ENCODE measurements at regions not wholly inside any gene's neighbourhood (a gene's known extent, or its start where the extent isn't known, plus 50 kb on each side); places are given as distances from the start of the nearest gene placed in this dataset.

GRCh38 chr4:74615411-74615810 lies 170.5 kb downstream of the AREG start:
- no peak for DNase-seq

DNA sequence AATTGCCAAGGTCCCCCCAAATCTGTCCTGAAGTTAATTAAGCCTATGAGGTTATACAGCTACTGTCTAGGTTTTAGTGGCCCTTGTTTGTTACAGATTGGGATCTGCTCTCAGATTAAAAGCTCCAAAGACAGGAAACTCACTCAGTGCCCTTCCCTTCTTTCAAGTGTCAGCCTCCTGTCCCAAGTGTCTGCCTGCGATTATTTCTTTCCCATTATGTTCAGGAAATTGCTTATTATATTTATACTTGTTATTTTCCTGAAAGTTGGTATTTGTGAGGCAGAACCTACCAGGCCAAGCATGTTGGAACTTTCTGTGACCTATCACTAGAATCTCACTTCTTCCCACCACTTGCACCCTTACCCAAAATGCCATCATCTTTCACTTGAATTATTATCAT lies 173.2 kb downstream of the AREG start:
- no peak for DNase-seq

- DNase-seq: no peak
Measured at GRCh38 chr4:74618659-74619058, 173.7 kb downstream of the AREG start.

- DNase-seq: no peak
Measured at GRCh38 chr4:74619931-74620702, 174.2 kb downstream of the BTC start.

- no peak for DNase-seq
Measured at GRCh38 chr4:74621616-74622015, 172.7 kb downstream of the BTC start.

GRCh38 chr4:74623041-74623440 lies 171.3 kb downstream of the BTC start:
- DNase-seq: no peak

DNA sequence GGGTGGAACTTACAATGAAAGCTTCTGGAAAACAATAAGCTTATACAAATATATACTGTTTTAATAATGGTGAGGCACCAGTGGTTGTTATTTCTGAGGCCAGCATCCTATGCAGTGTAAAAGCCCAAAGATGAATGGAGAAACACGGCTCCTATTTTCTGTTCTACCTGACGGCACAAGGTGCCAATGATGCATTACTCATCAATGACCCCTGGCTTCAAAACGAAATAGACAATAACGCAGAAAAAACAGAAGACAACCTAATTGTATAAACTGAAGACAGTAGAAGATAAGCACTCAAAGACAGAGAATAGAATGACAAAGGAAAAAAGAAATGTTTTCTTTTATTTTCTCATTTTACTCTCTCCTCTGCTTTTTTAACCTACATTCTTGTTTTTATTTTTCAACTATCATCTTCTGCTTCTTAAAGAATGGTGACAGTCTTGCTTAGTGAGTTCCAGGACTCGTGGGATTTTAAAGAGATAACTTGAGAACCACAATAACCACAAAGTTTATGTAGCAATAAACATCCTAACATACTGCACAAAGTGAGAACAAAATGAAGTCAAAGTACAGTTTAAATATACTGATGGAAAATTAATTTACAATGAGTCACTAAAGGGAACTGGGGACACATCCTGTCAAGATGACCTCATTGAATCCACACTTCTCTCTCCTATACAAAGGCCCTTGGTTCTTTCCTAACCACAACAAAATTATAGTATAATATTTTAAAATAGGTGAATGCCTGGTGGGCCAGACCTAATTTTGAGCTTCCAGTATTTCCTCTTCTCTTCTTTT lies 169.8 kb downstream of the BTC start:
- no peak for DNase-seq

DNA sequence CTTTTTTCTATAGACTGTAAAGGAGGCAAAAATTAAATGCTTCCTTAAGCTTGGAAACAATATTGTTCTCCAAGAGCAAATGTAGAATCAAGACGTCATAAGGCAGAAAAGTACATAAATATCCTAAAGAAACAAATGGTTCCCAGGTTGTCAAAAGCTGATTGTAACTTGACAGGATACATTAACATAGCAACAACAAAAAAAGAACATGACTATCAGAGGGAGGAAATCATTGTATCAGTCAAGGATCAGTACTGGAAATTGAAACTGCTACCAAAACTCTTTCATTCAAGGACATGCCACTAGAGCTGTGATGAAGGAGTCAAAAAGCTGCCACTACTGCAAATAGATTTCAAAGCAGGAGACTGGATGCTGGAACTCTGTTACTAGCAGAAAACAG lies 168.3 kb downstream of the BTC start:
- DNase-seq: no peak

- DNase-seq: no peak
Measured at GRCh38 chr4:74627093-74627492, 167.2 kb downstream of the BTC start.

DNA sequence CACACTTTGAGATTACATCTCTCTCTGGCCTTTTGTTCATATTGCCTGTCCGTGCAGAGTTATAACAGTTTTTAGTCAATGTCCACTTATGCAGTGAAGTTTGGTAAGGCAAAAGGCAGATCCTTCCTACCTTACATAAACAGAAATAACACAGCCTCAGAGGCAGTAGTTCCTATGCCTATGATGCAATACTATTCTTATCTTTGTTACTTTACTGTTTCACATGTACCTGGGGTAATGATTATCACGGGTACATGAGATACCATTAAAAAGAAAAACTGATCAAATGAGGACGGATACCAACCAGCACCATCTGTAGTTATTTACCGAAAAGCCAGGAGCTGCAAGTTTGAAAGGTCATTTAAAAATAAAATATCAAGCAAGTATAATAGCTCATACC lies 166.8 kb downstream of the BTC start:
- DNase-seq: no peak

DNA sequence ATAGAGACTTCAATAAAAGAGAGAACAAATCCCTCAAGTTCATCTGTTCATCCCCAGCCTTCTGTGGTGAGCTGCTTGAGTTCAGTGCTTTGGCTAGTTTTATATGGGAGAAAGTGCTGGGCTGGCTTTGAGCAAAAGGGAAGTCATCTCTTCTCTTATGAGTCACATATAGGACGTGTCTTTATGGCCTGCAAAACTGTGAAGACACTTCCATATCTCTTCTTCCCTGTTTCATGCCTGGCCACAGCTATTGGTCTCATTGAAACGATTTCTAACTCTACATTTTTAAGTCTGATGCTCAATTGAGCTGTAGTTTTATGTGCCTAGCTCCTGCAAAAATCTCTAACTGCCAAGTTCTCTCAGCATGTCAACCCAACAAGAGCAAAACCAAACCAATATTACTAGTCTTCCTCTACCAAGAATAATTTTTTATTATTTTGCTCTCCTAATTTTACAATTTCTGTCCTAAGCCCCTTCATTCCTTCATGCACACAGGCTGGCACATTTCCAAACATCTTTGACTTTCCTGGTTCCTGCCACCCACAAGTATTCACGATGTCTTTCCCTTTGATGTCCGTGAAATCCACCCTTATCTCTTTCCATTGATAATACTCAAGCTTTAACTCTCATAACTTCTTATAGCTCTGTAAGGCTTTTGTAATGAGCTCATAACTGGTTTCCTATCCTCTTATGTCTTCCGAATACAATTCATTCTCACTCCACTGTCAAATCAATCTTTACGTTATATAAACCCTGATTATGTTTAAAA lies 165.3 kb downstream of the BTC start:
- no peak for DNase-seq

DNA sequence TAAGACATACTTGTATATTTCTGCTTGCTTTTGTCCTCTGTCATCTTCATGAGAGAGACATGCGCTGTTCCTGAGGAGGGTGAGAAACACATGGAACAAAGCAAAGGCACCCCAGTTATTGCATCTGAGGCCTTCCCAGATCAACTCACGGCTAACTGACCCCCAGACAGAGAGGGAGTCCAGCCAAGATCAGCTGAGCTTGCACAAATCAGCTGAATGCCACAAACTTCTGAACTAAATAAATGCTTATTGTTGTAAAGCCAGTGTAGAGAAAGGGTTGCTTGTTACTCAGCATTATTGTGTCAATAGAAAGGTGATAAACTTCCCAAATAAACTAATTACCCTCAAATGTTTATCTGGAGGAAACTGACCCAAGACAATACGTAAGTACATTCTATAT lies 163.8 kb downstream of the BTC start:
- DNase-seq: no peak

GRCh38 chr4:74631338-74631737 lies 163.0 kb downstream of the BTC start:
- DNase-seq: no peak

- DNase-seq: no peak
Measured at GRCh38 chr4:74631988-74632387, 162.3 kb downstream of the BTC start.

DNA sequence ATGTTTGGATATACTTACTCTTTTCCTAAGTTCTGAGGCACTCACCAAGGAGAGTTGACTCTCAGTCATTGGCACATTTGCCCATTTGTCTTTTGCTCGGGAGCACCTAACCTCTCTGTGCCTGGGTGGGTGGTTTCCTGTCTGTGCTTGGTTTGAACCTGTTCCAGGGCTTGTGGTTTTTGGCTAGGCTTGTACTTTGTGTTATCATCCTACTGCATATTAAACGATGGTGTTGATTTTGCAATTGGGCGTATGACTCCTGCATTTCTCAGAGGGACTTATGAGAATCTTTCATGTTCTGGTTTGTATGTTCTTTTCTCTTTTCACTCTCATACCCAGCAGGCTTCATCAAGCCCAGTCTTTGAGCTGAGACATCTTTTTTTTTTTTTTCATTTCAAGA lies 161.7 kb downstream of the BTC start:
- DNase-seq: no peak

GRCh38 chr4:74635074-74635473 lies 159.2 kb downstream of the BTC start:
- no peak for DNase-seq

- no peak for DNase-seq
Measured at GRCh38 chr4:74635490-74636123, 158.7 kb downstream of the BTC start.

DNA sequence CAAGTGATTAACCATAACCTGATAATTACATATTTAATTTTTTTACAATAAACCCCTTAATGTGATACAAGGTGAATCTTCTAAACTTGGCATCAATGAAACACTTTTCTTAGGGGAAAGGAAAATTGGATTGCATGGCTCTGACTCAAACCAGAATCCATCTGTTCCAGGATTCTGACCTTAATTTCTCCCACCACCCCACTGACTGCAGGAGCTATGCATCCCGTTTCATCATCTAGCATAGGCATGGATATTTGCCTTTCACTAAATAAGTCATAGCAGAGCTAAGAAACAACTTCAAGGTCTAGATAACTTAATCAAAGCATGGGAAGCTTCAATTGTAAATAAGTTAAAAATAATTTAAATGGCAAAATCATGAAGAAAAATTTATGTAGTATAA lies 156.3 kb downstream of the BTC start:
- DNase-seq: no peak

DNA sequence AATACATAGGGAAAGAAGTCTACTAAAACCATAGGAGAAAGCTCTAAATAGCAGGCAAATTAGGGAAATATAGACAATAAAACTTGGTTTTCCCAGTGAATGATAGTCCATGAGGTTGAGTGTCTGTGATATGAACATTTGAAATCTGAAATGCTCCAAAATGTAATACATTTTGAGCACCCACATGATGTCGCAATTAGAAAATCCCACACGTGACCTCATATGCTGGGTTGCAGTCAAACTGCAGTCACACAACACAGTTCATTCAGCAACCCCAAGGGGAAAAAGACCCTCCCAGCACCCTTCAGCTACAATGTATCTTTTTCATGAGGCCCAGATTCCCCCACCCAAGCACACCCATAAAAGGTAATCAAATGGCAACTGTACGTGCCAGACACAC lies 155.6 kb downstream of the BTC start:
- no peak for DNase-seq

DNA sequence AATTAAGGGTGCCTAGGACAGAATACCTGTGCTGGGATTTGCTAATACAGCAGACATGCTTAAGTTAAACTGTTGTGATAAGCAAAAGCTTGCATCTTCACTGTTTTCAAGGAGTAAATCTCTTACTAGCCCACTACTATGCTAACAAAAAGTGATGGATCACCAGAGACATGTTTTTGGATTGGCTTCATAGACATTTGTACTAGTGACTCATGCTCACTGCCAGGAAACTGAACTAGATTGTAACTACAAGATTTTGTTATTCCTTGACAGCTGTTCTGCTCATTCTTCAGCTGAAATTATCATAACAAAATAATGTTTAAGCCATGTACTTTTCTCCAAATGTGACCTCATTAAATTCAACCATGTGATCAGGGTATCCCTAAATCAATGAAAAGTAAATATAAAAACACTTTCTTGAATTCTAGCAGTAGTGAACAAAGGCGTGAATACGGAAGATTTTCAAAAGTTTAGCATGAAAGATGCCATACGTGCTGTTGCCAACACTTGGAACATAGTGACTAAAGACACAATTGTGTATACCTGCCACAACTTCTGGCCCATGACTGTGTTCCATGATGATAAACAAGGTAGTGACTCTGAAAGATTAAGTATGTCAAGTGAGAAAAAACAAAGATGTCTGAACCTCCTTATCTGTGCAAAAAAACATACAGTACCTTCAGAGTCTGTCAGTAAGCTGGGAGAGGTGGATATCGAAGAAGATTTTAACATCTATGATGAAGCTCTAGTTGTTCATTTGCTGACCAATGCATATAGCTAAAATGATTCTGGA lies 154.0 kb downstream of the BTC start:
- DNase-seq: no peak

DNA sequence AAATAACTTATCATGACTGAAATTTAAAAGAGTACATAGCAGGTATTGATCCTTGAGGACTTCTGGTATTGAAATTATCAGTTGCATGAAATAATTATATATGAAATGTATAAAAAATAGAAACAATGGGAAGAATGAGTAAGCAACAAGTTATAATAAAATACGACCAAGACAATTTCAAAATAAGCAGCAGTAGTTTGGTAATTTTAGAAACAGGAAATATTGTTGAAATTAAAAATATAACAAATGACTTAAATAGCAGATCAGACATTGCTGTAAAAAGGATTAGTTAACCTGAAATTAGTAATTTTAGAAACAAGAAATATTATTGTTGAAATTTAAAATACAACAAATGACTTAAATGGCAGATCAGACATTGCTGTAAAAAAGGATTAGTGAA lies 152.3 kb downstream of the BTC start:
- no peak for DNase-seq

DNA sequence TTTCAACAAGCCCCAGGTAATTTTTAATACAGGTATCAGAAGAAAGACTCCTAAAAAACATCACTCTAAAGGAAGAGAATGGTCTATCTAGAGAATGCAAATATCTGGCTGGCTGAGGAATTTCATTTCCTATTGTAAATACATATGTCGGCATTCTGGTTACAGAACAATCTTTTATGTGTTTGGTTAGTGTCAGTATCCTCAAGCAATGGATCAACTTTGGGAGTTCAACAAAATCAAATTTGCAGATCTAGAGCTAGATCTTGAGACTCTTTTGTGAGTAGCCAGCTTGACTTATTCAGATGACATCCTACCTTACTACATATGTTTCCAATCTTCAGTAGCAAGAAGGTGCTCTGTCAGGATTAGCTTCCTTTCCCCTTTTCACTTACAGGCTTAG lies 145.1 kb downstream of the BTC start:
- no peak for DNase-seq

Measured in NCI-H2081 treated with DMSO at 0.1 percent for 48 hours (cell line).